Sciatic nerve (tissue), 2 donors: ENCODE measurements at regions not wholly inside any gene's neighbourhood (a gene's known extent, or its start where the extent isn't known, plus 50 kb on each side); places are given as distances from the start of the nearest gene placed in this dataset.
"Not testable (repeated sequence)": the region's sequence is repeated elsewhere in the genome, so short reads cannot be mapped to it uniquely, and the experiment has no call there.

Experiments
- ATAC-seq: fragments of 200-7000 bp; cut with Tn5 transposase; one replicate; pipeline ENCODE4 v1.9.1; 2020; ENCODE audit warnings: mild to moderate bottlenecking, moderate library complexity
- DNase-seq: peaks from one replicate; pipeline ENCODE4 v3.0.0-alpha.2; 2020; ENCODE audit warnings: low spot score
- intact Hi-C: fragments of 100-400 bp; cut with DNase I; formaldehyde crosslinking; loops from one replicate; pipeline ENCODE4 v1.14.2; 2022
- donor health status: DM: no; HTN: no; CAD: no.
- donor health status: DM: no; HTN: no; CAD: no.

DNA sequence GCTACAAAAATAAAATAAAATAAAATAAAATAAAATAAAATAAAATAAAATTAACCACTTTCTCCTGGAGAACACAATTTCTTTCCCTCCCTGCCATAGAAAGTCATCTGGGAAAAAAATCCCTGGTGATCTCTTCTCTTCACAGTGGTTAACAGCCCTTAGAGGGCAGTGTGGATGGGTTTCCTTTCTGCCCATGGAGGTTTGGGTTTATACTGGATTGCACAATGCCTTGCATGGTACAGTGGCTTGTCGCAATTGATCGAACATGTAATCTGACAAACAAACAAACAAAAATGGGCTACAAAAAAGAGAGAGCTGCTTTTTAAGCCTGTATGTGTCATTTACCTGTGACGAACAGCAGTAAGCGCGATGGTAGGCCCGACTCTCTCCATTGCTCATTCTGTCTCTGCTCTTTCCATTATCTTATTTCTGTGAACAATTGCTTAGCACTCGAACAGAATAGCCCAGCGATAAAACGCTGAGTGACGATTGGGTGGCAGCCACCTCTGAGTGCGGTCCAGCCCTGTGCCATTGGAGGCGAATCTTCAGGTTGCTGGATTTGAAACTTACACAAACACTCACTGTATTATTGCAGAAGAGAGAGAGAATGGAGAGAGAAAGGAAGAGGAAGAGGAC lies 166.1 kb downstream of the CD83 start:
- DNase-seq (no peak), ATAC-seq (no peak)
- intact Hi-C loops: no loop called here

- no peak for DNase-seq
- intact Hi-C loops: no loop called here
Observed at GRCh38 chr6:14284969-14285590, 167.5 kb downstream of the CD83 start.

GRCh38 chr6:14286144-14286543 lies 168.6 kb downstream of the CD83 start:
- DNase-seq (no peak), ATAC-seq (peak; percentile 87)
- intact Hi-C loops: no loop called here

More at GRCh38 chr6:14284969-14285590, 167.5 kb downstream of the CD83 start:
- ATAC-seq: peak; percentile 27

GRCh38 chr6:14286634-14287428 lies 169.3 kb downstream of the CD83 start:
- intact Hi-C loops: no loop called here
- ATAC-seq (no peak), DNase-seq (no peak)

DNA sequence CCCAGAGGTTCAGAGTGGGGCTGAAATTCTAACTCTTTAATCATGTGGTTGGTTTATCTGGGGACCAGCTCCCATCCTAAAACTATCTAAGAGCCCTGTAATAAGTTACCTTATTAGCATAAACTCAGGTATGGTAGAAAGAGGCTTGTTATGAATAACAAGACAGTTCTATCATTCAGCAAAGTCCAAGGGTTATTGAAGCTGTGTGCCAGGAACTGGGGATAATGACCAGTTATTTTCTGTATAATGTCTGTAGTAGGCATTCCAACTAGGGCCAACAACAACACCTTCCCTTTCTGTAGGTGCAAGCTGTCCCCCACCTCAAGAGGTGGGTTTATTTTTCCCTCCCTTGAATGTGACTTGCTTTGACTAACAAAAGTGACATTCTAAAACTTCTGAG lies 170.1 kb downstream of the CD83 start:
- intact Hi-C loops: no loop called here
- ATAC-seq (no peak), DNase-seq (no peak)

DNA sequence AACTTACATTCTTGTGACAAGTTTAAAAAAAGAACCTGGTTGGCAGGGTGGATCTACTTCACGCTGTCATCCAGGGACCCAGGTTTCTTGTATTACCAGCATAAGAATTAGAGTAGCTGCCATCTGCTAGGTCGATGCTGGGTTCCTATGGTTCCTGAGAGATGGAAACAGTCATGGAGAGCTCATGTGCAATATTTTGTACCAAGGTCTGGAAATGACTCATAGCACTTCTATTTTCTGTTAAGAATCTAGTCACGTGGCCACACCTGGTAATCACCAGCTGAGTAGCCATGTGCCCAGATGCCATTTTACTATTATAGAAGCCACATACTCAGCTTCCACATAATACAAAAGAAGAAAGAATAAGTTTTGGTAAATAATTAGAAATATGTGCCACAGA lies 171.3 kb downstream of the CD83 start:
- ATAC-seq (no peak), DNase-seq (no peak)
- intact Hi-C loops: no loop called here

DNA sequence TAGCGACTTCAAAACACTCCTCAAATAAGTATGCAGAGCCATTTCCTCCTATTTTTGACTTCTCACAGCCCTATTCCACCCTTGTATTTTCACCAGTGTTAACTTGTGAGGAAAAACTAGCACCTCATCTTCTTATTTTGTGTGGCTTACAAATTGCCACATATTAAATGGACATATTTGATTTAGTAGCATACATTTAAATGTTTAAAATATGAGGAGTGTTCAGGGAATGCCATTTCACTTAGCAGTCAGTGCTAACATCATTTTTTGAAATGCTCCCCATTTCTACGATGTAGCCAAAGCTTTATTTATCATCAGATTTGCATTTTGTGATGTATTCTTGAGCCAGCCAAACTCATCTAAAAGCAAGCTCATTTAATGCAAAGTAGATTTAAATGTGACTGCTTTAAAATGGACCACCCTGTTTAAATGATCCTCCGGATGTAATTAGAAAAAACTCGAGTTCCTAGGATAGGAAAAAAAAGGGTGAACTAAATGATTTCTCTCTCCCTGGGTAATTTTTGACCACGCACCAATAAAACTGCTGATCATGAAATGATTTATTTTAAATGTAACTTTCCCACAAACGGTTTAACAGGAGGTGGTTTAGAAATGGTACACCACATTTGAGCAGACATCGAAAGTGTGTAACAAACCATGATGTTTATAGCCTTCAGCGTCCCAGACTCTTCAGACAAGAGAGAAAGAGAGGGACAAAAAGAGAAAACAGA lies 172.6 kb downstream of the CD83 start:
- no peak for ATAC-seq
- intact Hi-C loops: no loop called here
- DNase-seq: no peak

GRCh38 chr6:14290772-14291330 lies 173.3 kb downstream of the CD83 start:
- ATAC-seq (no peak), DNase-seq (no peak)
- intact Hi-C loops: no loop called here

DNA sequence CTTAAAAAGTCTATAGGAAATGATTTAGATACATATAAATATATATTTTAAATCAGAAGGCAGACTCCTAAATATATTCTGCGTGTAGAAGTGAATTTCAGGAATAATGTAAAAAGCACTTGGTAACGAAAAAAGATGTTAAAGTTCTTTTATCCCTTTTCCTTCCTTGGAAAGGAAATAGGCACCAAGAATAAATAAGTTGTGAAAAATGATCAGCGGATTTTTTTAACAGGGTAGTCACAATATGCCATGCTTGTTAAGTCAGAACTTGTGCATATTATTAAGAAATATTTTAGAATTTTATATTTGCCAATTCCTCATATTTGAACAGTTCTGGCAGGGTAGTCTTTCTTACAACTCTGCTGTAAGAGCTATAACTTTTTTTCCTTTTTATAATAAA lies 173.8 kb downstream of the CD83 start:
- ATAC-seq (no peak), DNase-seq (no peak)
- intact Hi-C loops: no loop called here

DNA sequence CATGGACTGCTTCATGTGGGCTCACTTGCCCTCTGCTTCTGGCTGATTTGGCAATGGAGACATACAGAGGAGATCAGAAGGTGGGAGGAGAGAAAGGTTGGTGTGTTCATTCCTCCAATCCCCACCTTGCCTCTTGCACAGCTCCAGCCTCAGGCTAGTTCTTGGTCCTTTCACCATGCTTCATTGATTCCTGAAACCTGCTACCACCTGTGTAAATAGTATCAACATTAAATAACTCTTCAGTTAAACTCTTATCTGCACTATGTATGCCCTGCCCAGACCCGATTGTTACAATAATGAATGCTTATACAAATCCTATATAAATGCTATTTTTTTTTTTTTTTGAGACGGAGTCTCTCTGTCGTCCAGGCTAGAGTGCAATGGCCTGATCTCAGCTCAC lies 174.5 kb downstream of the CD83 start:
- no peak for ATAC-seq
- DNase-seq: no peak
- intact Hi-C loops: no loop called here

- DNase-seq (no peak), ATAC-seq (no peak)
- intact Hi-C loops: no loop called here
Observed at GRCh38 chr6:14294270-14294951, 176.8 kb downstream of the CD83 start.

- ATAC-seq, DNase-seq, intact Hi-C loops: not testable (repeated sequence)
Observed at GRCh38 chr6:14296698-14297097, 179.1 kb downstream of the CD83 start.

GRCh38 chr6:14297118-14297517 lies 179.5 kb downstream of the CD83 start:
- intact Hi-C loops, ATAC-seq: not testable (repeated sequence)

GRCh38 chr6:14300189-14300588 lies 182.6 kb downstream of the CD83 start:
- DNase-seq, ATAC-seq, intact Hi-C loops: not testable (repeated sequence)

More at GRCh38 chr6:14297118-14297517, 179.5 kb downstream of the CD83 start:
- not testable (repeated sequence) for DNase-seq

- intact Hi-C loops, ATAC-seq, DNase-seq: not testable (repeated sequence)
Observed at GRCh38 chr6:14300721-14301120, 183.1 kb downstream of the CD83 start.

GRCh38 chr6:14301477-14301876 lies 183.9 kb downstream of the CD83 start:
- intact Hi-C loops, DNase-seq, ATAC-seq: not testable (repeated sequence)

GRCh38 chr6:14305131-14305530 lies 187.6 kb downstream of the CD83 start:
- intact Hi-C loops: no loop called here
- no peak for DNase-seq
- no peak for ATAC-seq

DNA sequence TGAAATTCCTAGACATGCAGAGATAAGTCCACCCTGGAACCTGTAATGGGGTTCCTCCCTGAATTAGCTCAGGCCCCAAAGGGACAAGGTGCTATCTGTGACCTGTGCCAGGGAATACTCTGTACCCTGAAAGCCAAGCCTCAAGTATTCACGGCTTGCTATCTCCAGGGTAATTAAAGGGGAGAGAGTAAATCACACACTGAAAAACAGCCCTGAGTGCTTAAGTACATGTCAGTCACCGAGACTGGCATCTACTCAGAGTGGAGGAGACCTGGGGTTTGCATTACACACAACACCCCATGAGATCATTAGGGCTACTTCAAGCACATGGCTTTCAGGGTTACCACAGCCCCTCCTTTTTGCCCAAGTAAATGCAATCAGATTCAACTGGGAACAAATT lies 188.1 kb downstream of the CD83 start:
- ATAC-seq (no peak), DNase-seq (no peak)
- intact Hi-C loops: no loop called here
